Ramos (cell line): ENCODE measurements at regions not wholly inside any gene's neighbourhood (a gene's known extent, or its start where the extent isn't known, plus 50 kb on each side); places are given as distances from the start of the nearest gene placed in this dataset.

Experiments
- in situ Hi-C: fragments of 300-500 bp; cut with MboI; formaldehyde crosslinking; loops from one replicate; pipeline ENCODE4 v1.14.3; 2022; ENCODE audit warnings: low sequenced_read_pairs; ENCODE audit not compliant: unreplicated experiment

DNA sequence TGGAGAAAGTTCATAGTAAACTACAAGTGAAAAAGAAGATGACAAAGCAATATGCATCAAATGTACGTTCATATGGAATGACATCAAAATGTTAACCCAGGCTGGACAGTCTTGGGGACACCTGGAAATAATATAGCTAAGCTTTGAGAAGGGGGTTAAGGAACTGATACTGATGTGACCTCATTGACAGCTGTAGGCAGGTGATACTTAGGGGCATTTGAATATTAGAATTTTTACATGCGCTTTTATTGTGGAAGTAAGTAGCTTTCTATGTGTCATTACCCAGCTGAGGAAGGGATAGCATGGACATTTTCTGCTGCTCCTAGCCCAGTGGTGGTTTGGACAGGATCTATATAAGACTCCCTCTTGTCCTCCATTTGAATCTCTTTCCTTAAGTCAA, 299.7 kb downstream of the CWC27 start:
- in situ Hi-C loops = no loop called here

DNA sequence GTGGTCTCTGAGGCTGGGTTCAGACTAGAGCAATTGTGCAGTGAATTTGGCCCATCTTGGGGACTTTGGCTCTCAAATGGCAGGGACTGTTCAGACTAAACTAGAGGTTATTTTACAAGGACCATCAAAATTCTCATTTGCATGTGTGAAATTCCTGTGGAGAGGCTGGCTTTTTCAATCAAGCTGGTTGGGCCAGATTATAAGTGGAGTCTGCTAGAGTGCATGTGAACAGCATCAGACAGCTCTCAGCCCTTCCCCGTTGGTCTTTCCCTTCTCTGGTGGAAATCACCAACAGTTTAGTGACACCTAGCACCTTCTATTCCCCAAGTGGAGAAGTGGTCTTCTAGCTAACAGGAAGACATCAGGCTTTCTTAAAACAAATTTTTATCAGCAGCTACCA, 301.3 kb downstream of the CWC27 start:
- in situ Hi-C loops = no loop called here

DNA sequence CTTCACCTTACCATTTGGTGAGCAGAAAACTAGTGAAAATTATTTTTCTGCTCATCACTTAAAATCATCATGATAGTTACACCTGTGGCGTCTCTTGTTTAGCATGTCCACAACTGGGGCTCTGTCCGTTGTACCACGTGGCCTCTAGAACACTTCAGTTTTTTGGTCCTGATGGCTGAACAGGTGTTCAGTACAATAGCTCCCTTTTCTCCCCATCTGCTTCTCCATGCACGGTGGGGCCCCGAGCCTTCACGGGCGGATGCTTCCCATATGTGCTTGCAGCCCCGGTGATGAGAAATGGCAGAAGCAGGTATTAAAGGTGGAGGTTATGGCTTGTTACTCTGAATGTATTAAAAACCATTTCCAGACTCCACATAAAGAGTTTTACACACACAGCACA, 304.1 kb downstream of the CWC27 start:
- in situ Hi-C loops = no loop called here

DNA sequence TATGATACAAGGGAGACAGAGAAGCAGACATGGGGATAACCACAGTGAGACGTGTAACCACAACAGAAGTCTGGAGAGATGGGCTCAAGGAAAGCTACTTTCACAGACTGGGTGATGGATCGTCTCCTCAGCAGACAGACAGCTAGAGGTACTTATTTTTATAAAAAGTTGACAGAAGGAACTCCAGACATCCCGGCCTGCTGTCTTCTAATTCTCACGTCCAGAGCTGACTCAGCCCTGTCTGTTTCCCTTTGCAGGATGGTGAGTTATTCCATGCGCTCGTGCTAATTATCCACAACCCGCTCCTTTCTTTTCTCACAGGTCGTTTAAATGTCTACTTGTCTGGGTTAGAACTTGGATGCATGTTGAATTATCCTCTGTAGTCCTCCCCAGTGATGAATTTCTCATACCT, 304.5 kb downstream of the CWC27 start:
- in situ Hi-C loops = no loop called here

DNA sequence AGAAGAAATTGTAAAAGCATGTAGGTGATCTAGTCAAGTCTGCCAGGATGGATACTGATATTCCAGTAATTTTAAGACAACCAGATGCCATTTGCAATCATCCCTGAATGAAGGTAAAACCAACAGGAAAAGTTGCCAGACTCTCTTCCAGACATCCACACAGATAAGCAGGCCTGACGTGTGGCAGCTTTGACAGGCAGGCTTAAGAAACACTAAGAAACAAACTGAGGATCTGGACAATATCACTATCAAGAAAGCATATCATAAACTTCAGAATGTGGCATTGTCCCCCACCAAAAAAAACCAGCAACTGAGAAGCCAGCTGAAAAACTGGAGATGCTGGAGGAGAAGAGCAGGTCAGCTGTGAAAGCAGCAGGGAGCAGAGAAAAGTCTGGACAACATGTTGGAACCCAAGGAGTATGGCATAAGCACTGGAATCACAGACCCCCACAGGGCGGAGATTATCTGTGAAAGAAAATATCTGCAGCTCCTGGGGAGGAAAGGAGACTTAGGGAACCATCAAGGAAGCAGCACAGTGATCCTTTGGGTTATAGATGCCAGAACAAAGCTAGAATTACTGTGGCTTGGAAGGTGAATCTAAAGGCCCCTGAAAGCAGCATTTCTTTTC, 307.0 kb downstream of the CWC27 start:
- in situ Hi-C loops = loop anchor here (25.0 kb wide), 1 partner anchor 412 kb away; the partner anchor contains the start of gene ADAMTS6

DNA sequence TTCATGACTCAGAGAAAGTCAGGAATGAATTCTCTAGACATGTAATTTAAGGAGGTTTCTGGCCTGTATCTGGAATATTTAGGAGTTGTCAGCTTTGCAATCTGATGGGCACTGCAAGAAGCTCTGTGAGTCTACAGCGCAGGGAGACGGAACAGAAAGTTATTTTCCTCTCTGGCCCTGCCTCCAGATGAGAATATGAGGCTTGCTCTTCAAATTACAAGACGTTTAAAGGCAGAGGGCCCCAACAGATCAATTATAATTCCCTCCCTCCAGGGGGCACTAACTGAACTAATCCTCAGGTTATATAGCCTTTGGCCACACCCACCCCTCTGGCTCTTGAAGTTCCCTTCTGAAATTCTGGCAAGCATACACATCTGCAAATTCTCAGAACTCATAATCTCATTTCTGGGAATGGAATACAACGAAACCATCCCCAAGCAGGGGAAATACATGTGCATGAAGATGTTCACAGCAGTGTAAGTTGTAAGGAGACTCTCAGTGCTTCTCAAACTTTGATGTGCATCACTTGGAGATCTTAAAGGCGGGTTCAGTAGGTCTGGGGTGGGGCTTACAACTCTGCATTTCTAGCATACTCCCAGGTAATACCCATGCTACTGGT, 307.6 kb downstream of the CWC27 start:
- in situ Hi-C loops = loop anchor here (25.0 kb wide), 1 partner anchor 411 kb away; the partner anchor contains the start of gene ADAMTS6

DNA sequence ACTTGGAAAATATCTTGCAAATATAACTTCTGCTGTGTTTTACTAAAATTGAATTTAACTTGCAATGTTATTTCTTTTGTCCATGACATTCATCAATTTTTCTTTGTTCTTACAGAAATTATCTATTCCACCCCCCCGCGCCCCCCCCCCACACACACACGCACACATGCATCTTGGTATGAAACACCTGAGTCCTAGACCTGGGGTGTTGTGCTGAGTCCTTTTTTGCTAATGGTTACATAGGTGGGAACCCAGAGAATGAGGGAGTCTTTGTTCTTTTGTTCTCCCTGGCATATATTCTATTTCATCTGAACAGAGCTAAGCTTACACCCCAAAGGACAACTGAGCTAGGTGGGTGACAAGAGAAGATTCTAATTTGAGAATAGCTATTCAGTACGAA, 308.9 kb downstream of the CWC27 start:
- in situ Hi-C loops = loop anchor here (25.0 kb wide), 1 partner anchor 410 kb away; the partner anchor contains the start of gene ADAMTS6

DNA sequence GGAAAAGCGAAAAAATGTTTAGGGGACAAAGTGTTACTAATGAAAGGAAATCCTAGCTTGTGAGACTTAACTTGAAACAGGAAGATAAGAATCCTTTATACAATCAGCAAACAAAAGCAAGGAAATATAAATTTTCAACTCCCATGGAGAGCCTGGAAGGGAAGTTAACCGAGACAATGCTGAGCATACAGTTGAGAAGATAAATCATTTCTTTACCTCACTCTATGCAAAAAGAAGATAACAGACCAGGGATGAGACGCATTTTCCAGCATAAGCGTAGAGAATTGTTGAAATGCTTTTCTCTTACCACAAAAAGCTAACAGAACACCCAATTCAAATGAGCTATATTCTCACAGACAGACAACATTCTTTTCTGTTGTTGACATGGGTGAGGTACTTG, 309.6 kb downstream of the CWC27 start:
- in situ Hi-C loops = loop anchor here (25.0 kb wide), 1 partner anchor 409 kb away; the partner anchor contains the start of gene ADAMTS6

DNA sequence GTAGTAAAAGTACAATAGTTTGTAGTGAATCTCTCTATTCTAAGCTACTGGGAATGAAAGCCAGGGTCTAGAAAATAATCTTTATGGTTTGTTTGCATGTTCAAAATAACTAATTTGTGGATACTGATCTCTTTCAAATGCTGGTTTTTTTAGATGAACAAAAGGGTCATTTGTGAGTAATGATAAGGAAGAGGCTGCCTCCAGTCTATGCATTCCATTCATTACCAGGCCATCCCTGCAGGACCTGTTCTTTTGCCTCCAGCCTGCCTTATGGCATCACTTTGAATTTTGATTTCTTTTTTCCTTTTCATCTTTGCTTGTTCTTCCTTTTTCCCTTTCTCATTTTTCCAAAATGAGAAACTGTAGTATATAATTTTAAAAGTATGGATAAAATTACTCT, 312.3 kb downstream of the CWC27 start:
- in situ Hi-C loops = loop anchor here (25.0 kb wide), 1 partner anchor 406 kb away; the partner anchor contains the start of gene ADAMTS6

DNA sequence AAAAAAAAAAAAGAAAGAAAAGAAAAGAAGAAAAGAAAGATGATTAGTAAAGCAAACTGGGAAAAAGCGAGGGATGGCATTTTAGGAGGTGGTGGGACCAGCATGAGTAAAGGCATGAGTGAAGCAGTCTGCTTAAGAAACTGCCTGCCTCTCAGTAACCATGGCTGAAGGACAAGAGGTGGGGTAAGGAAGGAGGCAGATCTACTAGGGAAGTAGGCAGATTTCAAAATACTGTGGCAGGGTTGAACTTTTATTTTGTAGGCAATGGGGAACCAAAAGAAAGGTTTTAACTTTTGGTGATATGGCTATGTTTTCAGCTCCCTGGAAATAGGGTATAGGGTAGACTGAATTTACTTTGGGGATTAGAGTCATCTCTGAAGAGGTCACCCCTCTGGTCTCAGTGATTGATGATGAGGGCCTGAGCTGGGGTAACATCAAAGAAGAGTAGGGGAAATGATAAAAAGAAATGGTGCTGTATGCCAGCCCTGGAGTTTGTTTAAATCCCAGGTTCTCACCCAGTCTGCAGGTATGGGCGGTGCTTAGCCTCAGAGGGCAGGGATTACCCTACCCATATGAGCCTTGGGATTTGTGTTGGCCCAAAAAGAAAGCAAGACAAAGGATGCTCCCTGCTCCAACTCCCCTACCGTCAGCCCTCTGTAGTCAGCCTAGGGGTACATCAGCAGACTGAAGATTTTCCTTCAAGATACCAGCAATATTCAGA, 316.2 kb downstream of the CWC27 start:
- in situ Hi-C loops = loop anchor here (25.0 kb wide), 1 partner anchor 402 kb away; the partner anchor contains the start of gene ADAMTS6

DNA sequence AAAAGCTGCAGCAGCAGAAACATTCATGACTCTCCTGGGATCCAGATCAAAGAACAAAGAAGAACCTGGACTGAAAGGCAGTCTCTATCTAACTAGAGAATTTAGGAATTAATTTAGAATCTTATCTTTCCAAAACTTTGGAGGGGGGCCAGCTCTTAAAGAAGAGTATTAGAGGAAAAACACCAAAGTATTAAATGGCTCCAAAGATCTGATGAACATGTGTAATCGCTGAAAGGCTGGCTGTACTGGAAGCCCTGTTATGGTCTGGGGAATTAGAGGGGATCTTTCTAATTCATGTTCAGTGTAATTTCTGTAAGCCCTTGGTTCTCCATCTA, 316.8 kb downstream of the CWC27 start:
- in situ Hi-C loops = loop anchor here (25.0 kb wide), 1 partner anchor 402 kb away; the partner anchor contains the start of gene ADAMTS6

DNA sequence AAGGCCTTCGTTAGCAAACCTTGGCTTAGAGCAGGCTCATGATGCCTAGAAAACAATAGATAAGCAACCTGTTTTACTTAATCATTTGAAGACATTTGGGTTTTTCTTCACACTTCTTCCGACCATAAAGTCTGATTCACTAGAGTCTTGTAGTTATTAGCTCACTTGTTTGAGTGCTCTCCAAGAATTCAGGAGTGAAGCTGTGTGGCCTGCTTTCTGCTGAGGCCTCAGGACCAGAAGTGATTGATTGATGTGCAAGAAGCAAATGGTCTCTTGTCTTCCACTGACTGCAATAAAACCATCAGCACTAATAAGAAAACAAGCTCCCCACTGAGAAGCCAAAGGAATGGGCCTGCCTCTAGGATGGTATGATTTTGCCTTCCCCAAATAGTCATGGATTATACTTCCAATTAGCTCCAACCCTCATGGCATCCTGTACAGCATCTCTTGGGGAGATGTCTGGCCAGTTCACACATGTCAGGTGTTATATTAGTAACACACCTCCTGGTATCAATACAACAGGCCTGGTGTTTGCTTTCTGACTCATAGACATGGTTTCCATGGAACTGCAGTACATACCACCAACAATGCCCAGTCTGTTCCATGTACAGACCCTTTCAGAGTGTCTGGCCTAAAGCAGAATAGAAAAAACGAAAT, 317.6 kb downstream of the CWC27 start:
- in situ Hi-C loops = loop anchor here (25.0 kb wide), 1 partner anchor 401 kb away; the partner anchor contains the start of gene ADAMTS6

DNA sequence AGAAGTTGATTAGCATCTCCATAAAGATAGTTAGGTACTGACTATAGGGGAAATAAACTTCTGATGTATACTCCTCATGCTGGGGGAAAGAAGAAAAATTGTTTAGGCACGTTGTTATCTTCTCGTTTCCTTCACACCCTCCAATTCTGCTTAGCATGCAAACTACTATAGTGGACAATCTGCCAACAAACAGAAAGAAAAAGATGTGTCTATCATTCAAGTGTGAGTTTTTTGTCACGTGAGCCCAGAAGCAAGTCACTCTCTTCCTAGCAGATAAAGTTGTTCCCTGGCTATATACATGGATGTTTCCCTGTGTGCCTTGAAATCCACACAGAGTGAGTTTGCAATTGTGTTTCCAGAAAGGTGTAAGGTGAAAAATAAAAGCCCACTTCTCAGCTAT, 318.4 kb downstream of the CWC27 start:
- in situ Hi-C loops = loop anchor here (25.0 kb wide), 1 partner anchor 400 kb away; the partner anchor contains the start of gene ADAMTS6

DNA sequence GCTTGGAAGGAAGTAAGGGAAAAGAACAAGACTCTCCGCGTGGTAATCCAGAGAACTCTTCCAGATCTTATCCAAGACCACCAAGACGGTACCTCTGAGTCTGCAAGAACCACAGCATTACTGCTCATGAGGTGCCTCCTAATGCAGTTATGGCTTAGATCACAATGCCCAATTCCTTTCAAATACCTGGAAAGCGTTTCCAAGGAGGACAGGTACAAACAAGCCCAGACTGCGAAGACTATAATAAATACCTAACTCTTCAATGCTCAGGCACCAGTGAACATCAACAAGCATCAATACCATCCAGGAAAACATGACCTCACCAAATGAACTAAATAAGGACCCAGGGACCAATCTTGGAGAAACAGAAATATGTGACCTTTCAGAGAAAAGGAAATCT, 325.5 kb downstream of the CWC27 start:
- in situ Hi-C loops = loop anchor here (25.0 kb wide), 1 partner anchor 393 kb away; the partner anchor contains the start of gene ADAMTS6

DNA sequence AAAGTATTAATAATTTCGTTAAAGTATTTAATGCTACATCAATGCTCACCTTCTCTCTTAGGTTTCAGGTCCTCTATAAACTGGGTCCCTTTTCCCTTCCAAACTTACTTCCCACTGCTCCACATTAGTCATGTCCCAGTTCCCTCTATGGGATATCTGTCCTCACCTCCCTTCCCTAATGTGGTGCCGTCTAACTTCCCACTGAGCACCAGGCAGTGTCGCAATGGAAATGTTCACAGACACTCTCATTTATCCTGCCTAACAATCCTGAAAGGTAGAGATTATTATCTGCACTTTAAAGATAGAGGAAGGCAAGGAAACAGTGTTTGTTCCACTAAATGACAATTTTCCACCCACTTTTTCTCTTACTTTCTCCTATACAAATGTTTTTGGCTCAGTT, 329.7 kb downstream of the CWC27 start:
- in situ Hi-C loops = loop anchor here (25.0 kb wide), 1 partner anchor 389 kb away; the partner anchor contains the start of gene ADAMTS6
